ENCODE measurements at regions not wholly inside any gene's neighbourhood (a gene's known extent, or its start where the extent isn't known, plus 50 kb on each side); places are given as distances from the start of the nearest gene placed in this dataset.

GRCh38 chr16:9425236-9425635 is 333.8 kb downstream of the HAPSTR1 start:
- no peak for DNase-seq
- H3K4me1 Mint-ChIP-seq = no peaks in the 10 kb centered on the region
- peaks cover 0 to 4% (median 1%) of the 10 kb centered on the region in 3 donors for H3K27me3 Mint-ChIP-seq (ENCODE audit: low read depth in 3 of 3)
- H3K9me3 Mint-ChIP-seq = peaks cover 0 to 2% (median 0%) of the 10 kb centered on the region in 6 donors
- H3K36me3 Mint-ChIP-seq = no peaks in the 10 kb centered on the region
- no peak overlapping the region for H3K4me3 Mint-ChIP-seq
- no peak overlapping the region for H3K27ac Mint-ChIP-seq

- Mint-ChIP-seq H3K27ac (no peak overlapping the region), H3K4me1 (no peaks in the 10 kb centered on the region), H3K27me3 (ENCODE audit: low read depth in 3 of 3) (peaks cover 0 to 4% (median 4%) of the 10 kb centered on the region in 3 donors), H3K36me3 (no peaks in the 10 kb centered on the region), H3K4me3 (no peak overlapping the region), H3K9me3 (peaks cover 0 to 2% (median 0%) of the 10 kb centered on the region in 6 donors)
- no peak for DNase-seq
Measured at GRCh38 chr16:9428355-9429005, 337.0 kb downstream of the HAPSTR1 start.

GRCh38 chr16:9429646-9430330 is 338.3 kb downstream of the HAPSTR1 start:
- no peaks in the 10 kb centered on the region for H3K4me1 Mint-ChIP-seq
- DNase-seq = no peak
- H3K36me3 Mint-ChIP-seq = no peaks in the 10 kb centered on the region
- peaks cover 2 to 4% (median 2%) of the 10 kb centered on the region in 3 donors for H3K27me3 Mint-ChIP-seq (ENCODE audit: low read depth in 3 of 3)
- H3K27ac Mint-ChIP-seq = no peak overlapping the region
- H3K4me3 Mint-ChIP-seq = no peak overlapping the region
- H3K9me3 Mint-ChIP-seq = peaks cover 0 to 2% (median 0%) of the 10 kb centered on the region in 6 donors

GRCh38 chr16:9434659-9435058 is 343.2 kb downstream of the HAPSTR1 start:
- no peak for DNase-seq
- H3K36me3 Mint-ChIP-seq = no peaks in the 10 kb centered on the region
- no peak overlapping the region for H3K4me3 Mint-ChIP-seq
- no peaks in the 10 kb centered on the region for H3K4me1 Mint-ChIP-seq
- H3K27ac Mint-ChIP-seq = no peak overlapping the region
- H3K9me3 Mint-ChIP-seq = no peaks in the 10 kb centered on the region
- H3K27me3 Mint-ChIP-seq (ENCODE audit: low read depth in 3 of 3) = peaks cover 0 to 6% (median 2%) of the 10 kb centered on the region in 3 donors

GRCh38 chr16:9436175-9436574 is 344.7 kb downstream of the HAPSTR1 start:
- no peak overlapping the region for H3K4me3 Mint-ChIP-seq
- H3K9me3 Mint-ChIP-seq = no peaks in the 10 kb centered on the region
- no peak overlapping the region for H3K27ac Mint-ChIP-seq
- peaks cover 0 to 5% (median 2%) of the 10 kb centered on the region in 3 donors for H3K27me3 Mint-ChIP-seq (ENCODE audit: low read depth in 3 of 3)
- no peak for DNase-seq
- H3K4me1 Mint-ChIP-seq = no peaks in the 10 kb centered on the region
- H3K36me3 Mint-ChIP-seq = no peaks in the 10 kb centered on the region

- H3K27ac Mint-ChIP-seq = no peak overlapping the region
- no peaks in the 10 kb centered on the region for H3K36me3 Mint-ChIP-seq
- H3K4me3 Mint-ChIP-seq = no peak overlapping the region
- peaks cover 0 to 2% (median 0%) of the 10 kb centered on the region in 6 donors for H3K9me3 Mint-ChIP-seq
- DNase-seq = no peak
- H3K4me1 Mint-ChIP-seq = no peaks in the 10 kb centered on the region
- H3K27me3 Mint-ChIP-seq (ENCODE audit: low read depth in 3 of 3) = peaks cover 0 to 3% (median 2%) of the 10 kb centered on the region in 3 donors
Measured at GRCh38 chr16:9437115-9437514, 345.7 kb downstream of the HAPSTR1 start.

- H3K27me3 Mint-ChIP-seq (ENCODE audit: low read depth in 3 of 3) = peaks cover 0 to 5% (median 2%) of the 10 kb centered on the region in 3 donors
- no peaks in the 10 kb centered on the region for H3K36me3 Mint-ChIP-seq
- DNase-seq = no peak
- no peaks in the 10 kb centered on the region for H3K4me1 Mint-ChIP-seq
- H3K27ac Mint-ChIP-seq = no peak overlapping the region
- H3K9me3 Mint-ChIP-seq = peaks cover 0 to 6% (median 0%) of the 10 kb centered on the region in 6 donors
- H3K4me3 Mint-ChIP-seq = no peak overlapping the region
Measured at GRCh38 chr16:9438991-9439390, 347.5 kb downstream of the HAPSTR1 start.

- H3K4me3 Mint-ChIP-seq = no peak overlapping the region
- no peaks in the 10 kb centered on the region for H3K4me1 Mint-ChIP-seq
- peaks cover 0 to 2% (median 0%) of the 10 kb centered on the region in 3 donors for H3K27me3 Mint-ChIP-seq (ENCODE audit: low read depth in 3 of 3)
- no peak for DNase-seq
- no peaks in the 10 kb centered on the region for H3K36me3 Mint-ChIP-seq
- H3K27ac Mint-ChIP-seq = no peak overlapping the region
- H3K9me3 Mint-ChIP-seq = peaks cover 0 to 6% (median 0%) of the 10 kb centered on the region in 6 donors
Measured at GRCh38 chr16:9441012-9441411, 349.6 kb downstream of the HAPSTR1 start.

GRCh38 chr16:9443864-9444263 is 352.4 kb downstream of the HAPSTR1 start:
- no peak overlapping the region for H3K27ac Mint-ChIP-seq
- peaks cover 0 to 12% (median 0%) of the 10 kb centered on the region in 6 donors for H3K9me3 Mint-ChIP-seq
- H3K27me3 Mint-ChIP-seq (ENCODE audit: low read depth in 3 of 3) = peaks cover 0 to 5% (median 0%) of the 10 kb centered on the region in 3 donors
- H3K4me1 Mint-ChIP-seq = no peaks in the 10 kb centered on the region
- no peak overlapping the region for H3K4me3 Mint-ChIP-seq
- no peaks in the 10 kb centered on the region for H3K36me3 Mint-ChIP-seq
- DNase-seq = no peak

- no peaks in the 10 kb centered on the region for H3K4me1 Mint-ChIP-seq
- H3K4me3 Mint-ChIP-seq = no peak overlapping the region
- H3K36me3 Mint-ChIP-seq = no peaks in the 10 kb centered on the region
- DNase-seq = no peak
- peaks cover 0 to 27% (median 4%) of the 10 kb centered on the region in 6 donors for H3K9me3 Mint-ChIP-seq
- peaks cover 0 to 6% (median 0%) of the 10 kb centered on the region in 3 donors for H3K27me3 Mint-ChIP-seq (ENCODE audit: low read depth in 3 of 3)
- H3K27ac Mint-ChIP-seq = no peak overlapping the region
Measured at GRCh38 chr16:9446471-9447194, 355.2 kb downstream of the HAPSTR1 start.

GRCh38 chr16:9447195-9447551 is 355.7 kb downstream of the HAPSTR1 start:
- Mint-ChIP-seq H3K27me3 (ENCODE audit: low read depth in 3 of 3) (peaks cover 0 to 6% (median 0%) of the 10 kb centered on the region in 3 donors), H3K27ac (no peak overlapping the region), H3K4me1 (no peaks in the 10 kb centered on the region), H3K9me3 (peaks cover 0 to 24% (median 4%) of the 10 kb centered on the region in 6 donors), H3K36me3 (no peaks in the 10 kb centered on the region), H3K4me3 (no peak overlapping the region)
- DNase-seq = no peak

GRCh38 chr16:9447699-9448098 is 356.3 kb downstream of the HAPSTR1 start:
- Mint-ChIP-seq H3K27ac (no peak overlapping the region), H3K27me3 (ENCODE audit: low read depth in 3 of 3) (peaks cover 0 to 6% (median 0%) of the 10 kb centered on the region in 3 donors), H3K9me3 (peaks cover 0 to 21% (median 4%) of the 10 kb centered on the region in 6 donors), H3K4me3 (no peak overlapping the region), H3K4me1 (no peaks in the 10 kb centered on the region), H3K36me3 (no peaks in the 10 kb centered on the region)
- DNase-seq = no peak

- Mint-ChIP-seq H3K9me3 (peaks cover 0 to 29% (median 6%) of the 10 kb centered on the region in 6 donors), H3K36me3 (no peaks in the 10 kb centered on the region)
Measured at GRCh38 chr16:9449597-9449996, 358.2 kb downstream of the HAPSTR1 start.

GRCh38 chr16:9457215-9457614 is 365.8 kb downstream of the HAPSTR1 start:
- peaks cover 0 to 13% (median 3%) of the 10 kb centered on the region in 6 donors for H3K9me3 Mint-ChIP-seq
- H3K4me1 Mint-ChIP-seq = no peaks in the 10 kb centered on the region
- no peak overlapping the region for H3K4me3 Mint-ChIP-seq
- no peak overlapping the region for H3K27ac Mint-ChIP-seq
- no peaks in the 10 kb centered on the region for H3K36me3 Mint-ChIP-seq
- no peak for DNase-seq
- H3K27me3 Mint-ChIP-seq (ENCODE audit: low read depth in 3 of 3) = peaks cover 0 to 5% (median 2%) of the 10 kb centered on the region in 3 donors

More at GRCh38 chr16:9449597-9449996, 358.2 kb downstream of the HAPSTR1 start:
- no peak overlapping the region for H3K4me3 Mint-ChIP-seq
- H3K27ac Mint-ChIP-seq = no peak overlapping the region
- no peaks in the 10 kb centered on the region for H3K4me1 Mint-ChIP-seq
- DNase-seq = no peak
- peaks cover 0 to 7% (median 0%) of the 10 kb centered on the region in 3 donors for H3K27me3 Mint-ChIP-seq (ENCODE audit: low read depth in 3 of 3)

Measured in immature natural killer cell (primary cell).